Osteocyte (in vitro differentiated cells): ENCODE measurements at regions not wholly inside any gene's neighbourhood (a gene's known extent, or its start where the extent isn't known, plus 50 kb on each side); places are given as distances from the start of the nearest gene placed in this dataset.

Experiments used
- DNase-seq: peaks from one replicate; pipeline ENCODE4 v3.0.0; 2021; ENCODE audit warnings: mixed read lengths; ENCODE audit not compliant: unreplicated experiment; ENCODE audit errors: extremely low spot score
- H3K27ac Mint-ChIP-seq: one replicate; pipeline ENCODE4 v1.8.0; 2021; ENCODE audit warnings: mild to moderate bottlenecking, mixed read lengths; ENCODE audit not compliant: unreplicated experiment
- H3K27me3 Mint-ChIP-seq: one replicate; pipeline ENCODE4 v1.8.0; 2021; ENCODE audit warnings: mixed read lengths; ENCODE audit not compliant: unreplicated experiment
- H3K36me3 Mint-ChIP-seq: one replicate; pipeline ENCODE4 v1.8.0; 2021; ENCODE audit warnings: mixed read lengths; ENCODE audit not compliant: unreplicated experiment
- H3K4me1 Mint-ChIP-seq: one replicate; pipeline ENCODE4 v1.8.0; 2021; ENCODE audit warnings: mixed read lengths; ENCODE audit not compliant: unreplicated experiment
- H3K4me3 Mint-ChIP-seq: one replicate; pipeline ENCODE4 v1.8.0; 2021; ENCODE audit warnings: mild to moderate bottlenecking, moderate library complexity, mixed read lengths; ENCODE audit not compliant: unreplicated experiment
- H3K9me3 Mint-ChIP-seq: one replicate; pipeline ENCODE4 v1.8.0; 2021; ENCODE audit warnings: mixed read lengths; ENCODE audit not compliant: unreplicated experiment
- TF ChIP-seq, protein P1 (sequence below): fragments of 200-600 bp; sonication (generic); IDR thresholded peaks from 2 replicates; pipeline ENCODE4 v1.5.0; 2021; ENCODE audit warnings: antibody characterized with exemption, mild to moderate bottlenecking, moderate library complexity

DNA sequence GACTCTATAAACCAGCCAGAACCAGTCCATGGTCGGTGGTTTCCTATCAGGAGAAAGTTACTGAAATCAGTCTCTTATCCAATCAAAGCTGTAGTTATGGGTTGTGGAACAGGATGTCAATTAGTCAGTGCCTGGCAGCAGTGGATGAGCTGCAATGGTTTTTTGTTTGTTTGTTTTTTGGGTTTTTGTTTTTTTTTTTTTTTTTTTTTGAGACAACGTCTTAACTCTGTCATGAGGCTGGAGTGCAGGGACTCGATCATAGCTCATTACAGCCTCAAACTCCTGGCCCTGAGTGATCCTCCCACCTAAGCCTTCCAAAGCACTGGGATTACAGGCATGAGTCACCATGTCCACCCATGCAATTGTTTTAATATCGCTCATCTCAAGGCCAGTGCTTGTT is 113.3 kb upstream of the CAND1 start:
- no peak overlapping the region for H3K27ac Mint-ChIP-seq
- no peak for DNase-seq
- H3K27me3 Mint-ChIP-seq = peaks cover 27% of the 10 kb centered on the region
- H3K4me3 Mint-ChIP-seq = no peak overlapping the region
- H3K4me1 Mint-ChIP-seq = no peaks in the 10 kb centered on the region
- TF ChIP-seq, protein P1, sequence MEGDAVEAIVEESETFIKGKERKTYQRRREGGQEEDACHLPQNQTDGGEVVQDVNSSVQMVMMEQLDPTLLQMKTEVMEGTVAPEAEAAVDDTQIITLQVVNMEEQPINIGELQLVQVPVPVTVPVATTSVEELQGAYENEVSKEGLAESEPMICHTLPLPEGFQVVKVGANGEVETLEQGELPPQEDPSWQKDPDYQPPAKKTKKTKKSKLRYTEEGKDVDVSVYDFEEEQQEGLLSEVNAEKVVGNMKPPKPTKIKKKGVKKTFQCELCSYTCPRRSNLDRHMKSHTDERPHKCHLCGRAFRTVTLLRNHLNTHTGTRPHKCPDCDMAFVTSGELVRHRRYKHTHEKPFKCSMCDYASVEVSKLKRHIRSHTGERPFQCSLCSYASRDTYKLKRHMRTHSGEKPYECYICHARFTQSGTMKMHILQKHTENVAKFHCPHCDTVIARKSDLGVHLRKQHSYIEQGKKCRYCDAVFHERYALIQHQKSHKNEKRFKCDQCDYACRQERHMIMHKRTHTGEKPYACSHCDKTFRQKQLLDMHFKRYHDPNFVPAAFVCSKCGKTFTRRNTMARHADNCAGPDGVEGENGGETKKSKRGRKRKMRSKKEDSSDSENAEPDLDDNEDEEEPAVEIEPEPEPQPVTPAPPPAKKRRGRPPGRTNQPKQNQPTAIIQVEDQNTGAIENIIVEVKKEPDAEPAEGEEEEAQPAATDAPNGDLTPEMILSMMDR = no peak
- H3K36me3 Mint-ChIP-seq = no peaks in the 10 kb centered on the region
- no peaks in the 10 kb centered on the region for H3K9me3 Mint-ChIP-seq

DNA sequence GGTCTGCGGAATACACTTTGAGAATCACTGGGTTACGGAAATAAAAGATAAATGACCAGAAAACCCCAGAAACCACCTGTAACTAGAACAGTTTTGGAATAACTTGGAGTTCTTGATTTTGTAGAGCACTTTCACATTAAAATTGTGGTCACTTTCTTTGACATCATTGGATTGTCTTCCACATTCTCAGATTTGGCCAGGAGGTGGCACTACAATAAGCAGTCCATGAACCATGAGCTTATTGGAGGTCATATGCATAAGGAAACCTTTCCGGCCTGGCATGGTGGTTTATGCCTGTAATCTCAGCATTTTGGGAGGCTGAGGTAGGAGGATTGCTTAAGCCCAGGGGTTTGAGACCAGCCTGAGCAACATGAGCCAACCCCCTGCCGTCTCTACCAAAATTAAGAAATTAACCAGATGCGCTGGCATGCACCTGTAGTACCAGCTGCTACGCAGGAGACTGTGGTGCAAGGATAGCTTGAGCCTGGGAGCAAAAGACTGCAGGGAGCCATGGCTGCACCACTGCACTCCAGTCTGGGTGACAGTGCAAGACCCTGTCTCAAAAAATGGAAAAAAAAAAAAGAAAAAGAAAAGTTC is 107.7 kb upstream of the CAND1 start:
- TF ChIP-seq, protein P1 = peak; percentile 64
- Mint-ChIP-seq H3K9me3 (no peaks in the 10 kb centered on the region), H3K27me3 (peaks cover 35% of the 10 kb centered on the region), H3K36me3 (no peaks in the 10 kb centered on the region), H3K4me1 (no peaks in the 10 kb centered on the region), H3K4me3 (no peak overlapping the region), H3K27ac (no peak overlapping the region)
- no peak for DNase-seq

DNA sequence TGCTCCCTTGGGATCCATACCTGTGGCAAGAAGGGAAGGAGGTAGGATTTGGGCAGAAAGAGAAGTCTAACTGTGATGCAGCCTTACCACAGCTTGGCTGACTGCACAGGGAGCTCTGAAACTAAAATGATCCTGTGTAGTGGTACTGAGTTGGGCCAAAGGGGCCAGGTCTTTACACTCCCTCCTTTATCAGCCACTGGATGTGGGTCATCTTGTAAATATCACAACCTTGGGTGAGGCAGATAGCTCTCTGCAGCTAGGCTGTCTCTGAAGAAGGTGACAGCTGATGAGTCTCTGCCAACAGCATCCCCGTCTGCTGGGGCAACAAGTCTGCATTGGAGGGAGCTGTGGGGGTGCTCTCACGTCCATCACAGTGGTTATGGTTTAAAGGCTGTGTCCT is 95.9 kb upstream of the CAND1 start:
- Mint-ChIP-seq H3K4me3 (no peak overlapping the region), H3K9me3 (no peaks in the 10 kb centered on the region), H3K27me3 (peaks cover 41% of the 10 kb centered on the region), H3K36me3 (no peaks in the 10 kb centered on the region), H3K27ac (no peak overlapping the region), H3K4me1 (no peaks in the 10 kb centered on the region)
- TF ChIP-seq, protein P1 = no peak
- no peak for DNase-seq

DNA sequence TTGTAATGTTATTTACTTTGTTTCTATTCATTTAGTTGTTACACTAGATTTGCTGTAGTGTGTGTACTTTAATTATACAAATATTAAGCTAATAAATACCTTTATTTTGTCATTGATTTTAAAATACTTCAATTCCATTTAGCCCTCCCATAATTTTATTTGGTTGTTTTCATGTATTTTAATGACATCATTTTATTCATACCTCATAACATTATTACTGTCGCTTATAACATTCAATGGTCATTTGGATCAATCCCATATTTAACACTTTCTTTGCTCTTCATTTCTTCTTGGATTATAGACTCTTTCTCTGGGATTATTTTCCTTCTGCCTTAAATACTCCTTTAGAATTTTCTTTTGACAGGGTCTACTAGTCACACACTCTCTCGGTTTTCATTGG is 86.6 kb upstream of the CAND1 start:
- peaks cover 3% of the 10 kb centered on the region for H3K9me3 Mint-ChIP-seq
- no peak for DNase-seq
- no peaks in the 10 kb centered on the region for H3K4me1 Mint-ChIP-seq
- no peaks in the 10 kb centered on the region for H3K36me3 Mint-ChIP-seq
- no peak overlapping the region for H3K27ac Mint-ChIP-seq
- no peak overlapping the region for H3K4me3 Mint-ChIP-seq
- TF ChIP-seq, protein P1 = no peak
- peaks cover 43% of the 10 kb centered on the region for H3K27me3 Mint-ChIP-seq

DNA sequence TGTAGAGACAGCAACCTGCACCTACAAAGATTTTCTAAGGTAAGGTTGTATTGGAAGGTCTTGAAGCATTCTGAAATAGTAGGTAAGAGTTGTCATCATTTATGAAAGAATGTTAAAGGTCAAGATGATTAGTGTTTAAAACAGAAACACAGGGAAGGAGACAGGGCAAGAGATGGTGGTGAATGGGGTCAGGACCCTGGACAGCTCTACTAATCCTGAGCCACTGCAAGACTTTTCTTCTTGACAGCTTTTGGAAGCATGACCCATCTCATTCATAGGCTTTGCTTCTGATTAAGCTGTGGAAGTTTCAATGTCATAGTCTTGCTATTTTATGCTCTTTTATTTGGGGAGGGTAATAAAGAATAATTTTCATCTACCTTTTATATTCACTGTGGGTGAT is 75.5 kb upstream of the CAND1 start:
- no peak for DNase-seq
- peaks cover 15% of the 10 kb centered on the region for H3K27me3 Mint-ChIP-seq

More for the DNA sequence above, 75.5 kb upstream of the CAND1 start:
- TF ChIP-seq, protein P1 = no peak
- Mint-ChIP-seq H3K9me3 (no peaks in the 10 kb centered on the region), H3K4me3 (no peak overlapping the region), H3K36me3 (no peaks in the 10 kb centered on the region), H3K4me1 (no peaks in the 10 kb centered on the region), H3K27ac (no peak overlapping the region)
